HL-60 (cell line): ENCODE measurements at regions not wholly inside any gene's neighbourhood (a gene's known extent, or its start where the extent isn't known, plus 50 kb on each side); places are given as distances from the start of the nearest gene placed in this dataset.
"Not testable (repeated sequence)": the region's sequence is repeated elsewhere in the genome, so short reads cannot be mapped to it uniquely, and the experiment has no call there.

Experiments
- DNase-seq, 2 experiments: peaks; one replicate each; pipeline ENCODE4 v3.0.0-alpha.2; 2010 to 2020; ENCODE audit warnings: low read depth in 1 of 2, low spot score in 1 of 2
- H3K27ac ChIP-seq: fragments of 250-450 bp; sonication (Bioruptor Pico); replicated peaks from 2 replicates; pipeline ENCODE4 v1.5.1; 2020; ENCODE audit warnings: mild to moderate bottlenecking, moderate library complexity
- H3K27me3 ChIP-seq: fragments of 250-450 bp; sonication (Bioruptor Pico); 2 replicates; pipeline ENCODE4 v1.5.1; 2021; ENCODE audit warnings: mild to moderate bottlenecking, moderate library complexity; ENCODE audit not compliant: insufficient read depth, poor library complexity, severe bottlenecking
- H3K4me3 ChIP-seq: replicated peaks from 2 replicates; pipeline ENCODE4 v1.5.1; 2011; ENCODE audit warnings: mild to moderate bottlenecking, control low read depth, low read length; ENCODE audit not compliant: insufficient read depth
- CTCF ChIP-seq: IDR thresholded peaks from one replicate; pipeline ENCODE4 v1.5.1; 2011; ENCODE audit warnings: low read length, control low read depth, inconsistent platforms; ENCODE audit not compliant: insufficient read depth
- GABPA ChIP-seq: IDR thresholded peaks from 2 replicates; pipeline ENCODE4 v1.6.1; 2012; ENCODE audit warnings: low read depth
- POLR2AphosphoS5 ChIP-seq: IDR thresholded peaks from 2 replicates; pipeline ENCODE4 v1.6.1; 2012; ENCODE audit warnings: low read depth
- REST ChIP-seq: IDR thresholded peaks from 2 replicates; pipeline ENCODE4 v1.6.1; 2012; ENCODE audit warnings: low read depth; ENCODE audit not compliant: insufficient replicate concordance
- SPI1 ChIP-seq: IDR thresholded peaks from 2 replicates; pipeline ENCODE4 v1.6.1; 2012; ENCODE audit warnings: low read depth, mild to moderate bottlenecking, borderline replicate concordance

GRCh38 chr7:25054819-25055519, 70.1 kb downstream of the CYCS start:
- no peak for DNase-seq
- no peak overlapping the region for H3K27ac ChIP-seq
- no peak overlapping the region for H3K4me3 ChIP-seq
- H3K27me3 ChIP-seq, result no peaks in the 10 kb centered on the region
- no peak for TF ChIP-seq POLR2AphosphoS5
- no peak for TF ChIP-seq SPI1
- TF ChIP-seq REST, result no peak

GRCh38 chr7:25050223-25050622, 70.2 kb upstream of the OSBPL3 start:
- Histone ChIP-seq H3K4me3 (no peak overlapping the region), H3K27me3 (no peaks in the 10 kb centered on the region), H3K27ac (no peak overlapping the region)
- DNase-seq, result no peak
- TF ChIP-seq REST (no peak), CTCF (no peak), SPI1 (no peak), POLR2AphosphoS5 (no peak), GABPA (no peak)

- Histone ChIP-seq H3K4me3 (no peak overlapping the region), H3K27me3 (no peaks in the 10 kb centered on the region), H3K27ac (no peak overlapping the region)
- no peak for DNase-seq
- TF ChIP-seq SPI1 (no peak), GABPA (no peak), POLR2AphosphoS5 (no peak), CTCF (no peak), REST (no peak)
Measured at GRCh38 chr7:25048444-25048834, 68.5 kb upstream of the OSBPL3 start.

- H3K27ac ChIP-seq, H3K4me3 ChIP-seq, H3K27me3 ChIP-seq, DNase-seq: not testable (repeated sequence)
Measured at GRCh38 chr7:25047571-25048443, 67.8 kb upstream of the OSBPL3 start.
